Islet precursor cell (in vitro differentiated cells): ENCODE measurements at regions not wholly inside any gene's neighbourhood (a gene's known extent, or its start where the extent isn't known, plus 50 kb on each side); places are given as distances from the start of the nearest gene placed in this dataset.

ENCODE experiments used
- DNase-seq: peaks from one replicate; pipeline ENCODE4 v3.0.0-alpha.2; 2018

- DNase-seq: no peak
Observed at GRCh38 chr1:18021242-18021641, 86.4 kb upstream of the IGSF21 start.

DNA sequence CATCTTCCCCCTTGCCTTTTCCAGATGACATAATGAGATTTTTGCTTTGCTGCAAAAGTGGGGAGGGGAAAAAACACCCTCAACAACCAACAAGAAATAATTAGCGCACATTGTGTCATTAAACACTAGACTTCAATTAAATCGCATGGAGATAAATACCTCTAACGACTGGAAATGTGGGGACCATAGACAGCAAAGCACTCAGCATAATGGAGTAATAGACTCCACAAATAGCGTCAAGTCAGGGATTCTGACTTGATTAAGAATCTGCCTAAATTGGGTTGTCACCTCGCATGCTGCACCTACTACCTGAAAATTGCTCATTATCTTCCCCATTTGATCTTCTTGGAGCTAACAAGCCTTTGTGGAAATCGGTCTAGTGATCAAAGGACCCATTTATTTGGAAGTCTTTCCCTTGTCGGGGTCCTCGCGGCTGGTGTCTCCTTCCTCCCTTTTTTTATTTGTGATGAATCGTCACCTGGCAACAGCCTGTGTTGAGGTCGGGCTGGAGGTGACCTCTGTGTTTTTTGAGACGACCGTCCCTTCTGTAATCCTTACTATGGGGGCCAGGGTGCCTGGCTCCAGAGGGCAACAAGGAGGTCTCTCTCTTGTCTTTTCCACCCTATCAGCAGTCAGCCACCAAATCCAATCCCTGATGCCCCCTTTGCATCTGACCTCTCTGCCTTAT, 75.3 kb upstream of the IGSF21 start:
- DNase-seq: no peak

GRCh38 chr1:18035145-18035544, 72.5 kb upstream of the IGSF21 start:
- DNase-seq: no peak

- DNase-seq: no peak
Observed at GRCh38 chr1:18037651-18038050, 69.9 kb upstream of the IGSF21 start.

DNA sequence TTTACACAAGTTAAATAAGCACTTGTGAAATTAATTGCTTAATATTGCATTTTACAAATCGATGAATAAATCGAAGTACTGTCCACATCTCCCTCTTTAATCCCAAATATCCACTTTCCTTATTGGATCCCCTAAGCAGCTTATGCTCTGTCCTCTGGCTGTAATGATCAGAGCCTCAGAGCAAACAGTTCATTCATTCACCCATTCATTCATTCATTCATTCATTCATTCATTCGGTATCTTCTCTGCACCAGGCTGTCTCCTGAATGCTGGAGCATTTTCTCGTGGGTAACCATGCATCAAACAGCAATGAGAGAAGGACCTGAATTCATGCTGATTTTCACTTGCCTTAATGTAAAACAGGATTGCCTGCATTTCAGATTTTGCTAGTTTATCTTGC, 69.5 kb upstream of the IGSF21 start:
- no peak for DNase-seq

DNA sequence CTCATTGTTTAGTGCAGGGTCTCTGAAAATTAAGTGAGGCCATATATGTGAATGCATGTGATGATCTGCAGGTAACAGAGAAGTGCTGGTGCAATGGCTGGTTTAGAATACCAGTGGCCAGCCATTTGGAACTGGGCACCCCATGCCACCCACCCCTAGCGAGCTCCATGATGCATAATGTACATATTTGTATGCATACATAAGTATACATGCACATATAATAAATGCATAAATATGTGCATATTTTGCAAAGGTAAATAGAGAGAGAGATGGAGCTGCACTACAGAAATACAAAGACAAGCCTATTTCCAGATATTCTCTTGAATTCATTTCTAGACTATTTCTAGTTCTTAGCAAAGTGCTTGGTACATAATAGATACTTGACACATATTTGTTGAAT, 68.5 kb upstream of the IGSF21 start:
- no peak for DNase-seq

DNA sequence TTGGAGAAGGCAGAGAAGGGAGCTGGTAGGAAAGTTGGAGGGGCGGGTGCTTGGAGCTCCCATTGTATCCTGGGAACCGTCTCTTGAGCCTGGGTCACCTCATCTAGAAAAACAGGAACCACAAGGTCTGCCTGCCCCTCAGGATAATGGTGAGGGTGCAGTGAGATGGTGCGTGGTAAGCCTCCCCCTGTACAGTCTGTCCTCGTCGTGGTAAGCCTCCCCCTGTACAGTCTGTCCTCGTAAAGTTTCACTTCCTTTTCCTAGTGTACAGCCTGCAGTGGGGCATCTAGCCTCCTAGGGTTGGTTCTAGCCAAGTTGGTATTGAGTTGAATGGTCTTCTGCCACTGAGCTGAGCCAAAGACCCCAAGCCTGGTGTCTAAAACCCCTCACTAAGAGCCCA, 66.5 kb upstream of the IGSF21 start:
- DNase-seq: no peak

GRCh38 chr1:18041685-18042355, 65.8 kb upstream of the IGSF21 start:
- peak; percentile 68 for DNase-seq

DNA sequence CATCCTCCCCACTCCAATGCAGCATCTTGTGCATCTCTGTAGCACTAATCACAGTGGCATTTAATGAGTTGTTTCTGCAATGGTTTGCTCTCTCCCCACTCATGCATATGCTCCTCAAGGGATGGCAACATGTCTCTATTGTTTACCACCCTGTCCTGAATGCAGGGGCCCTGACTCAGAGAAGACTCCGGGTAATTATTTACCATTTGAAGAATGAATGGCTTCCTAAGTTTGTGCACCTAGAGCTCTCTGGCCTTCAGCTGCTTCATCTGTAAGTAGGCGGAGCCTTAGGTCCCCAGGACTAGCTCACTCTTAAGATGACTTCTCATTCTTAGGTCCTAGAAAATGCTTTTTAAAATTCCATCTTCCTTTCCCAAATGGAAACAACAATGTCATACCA, 63.7 kb upstream of the IGSF21 start:
- DNase-seq: no peak

DNA sequence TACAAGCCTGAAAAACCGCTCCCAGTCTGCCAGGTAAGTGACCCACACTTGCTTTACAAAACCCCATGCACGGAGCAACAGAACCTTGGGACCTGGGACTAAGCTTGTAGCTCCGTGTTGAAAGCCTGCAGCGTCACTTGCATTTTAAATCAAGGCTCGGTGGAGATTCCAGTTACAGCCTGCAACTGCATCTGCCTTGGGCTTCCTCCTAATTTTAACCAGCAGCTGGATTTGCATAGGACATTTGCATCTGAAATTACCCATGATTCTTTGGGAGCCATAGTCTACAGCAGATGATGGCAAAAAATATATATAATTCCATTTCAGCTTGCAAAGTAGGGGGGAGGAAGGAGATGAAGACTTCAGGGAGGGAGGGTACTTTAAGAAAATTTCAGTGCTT, 62.4 kb upstream of the IGSF21 start:
- DNase-seq: no peak

DNA sequence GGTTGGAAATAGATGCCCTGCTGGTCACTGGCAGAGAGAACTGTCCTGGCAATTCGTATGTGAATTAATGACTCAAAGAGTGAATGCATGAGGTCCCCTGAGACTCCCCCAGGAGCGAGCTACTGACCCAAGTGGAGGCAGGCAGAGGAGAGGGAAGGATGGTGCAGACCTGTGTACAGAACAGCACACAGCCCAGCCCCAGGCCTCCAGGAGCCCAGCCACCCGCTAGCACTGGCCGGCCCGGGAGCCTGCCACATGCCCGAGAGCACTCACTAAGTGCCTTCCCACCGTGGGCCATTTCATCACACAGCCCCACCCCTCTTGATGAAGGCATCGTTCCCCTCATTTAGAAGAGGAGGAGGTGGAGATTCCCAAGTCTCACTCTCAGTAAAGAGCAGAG, 62.0 kb upstream of the IGSF21 start:
- DNase-seq: no peak

DNA sequence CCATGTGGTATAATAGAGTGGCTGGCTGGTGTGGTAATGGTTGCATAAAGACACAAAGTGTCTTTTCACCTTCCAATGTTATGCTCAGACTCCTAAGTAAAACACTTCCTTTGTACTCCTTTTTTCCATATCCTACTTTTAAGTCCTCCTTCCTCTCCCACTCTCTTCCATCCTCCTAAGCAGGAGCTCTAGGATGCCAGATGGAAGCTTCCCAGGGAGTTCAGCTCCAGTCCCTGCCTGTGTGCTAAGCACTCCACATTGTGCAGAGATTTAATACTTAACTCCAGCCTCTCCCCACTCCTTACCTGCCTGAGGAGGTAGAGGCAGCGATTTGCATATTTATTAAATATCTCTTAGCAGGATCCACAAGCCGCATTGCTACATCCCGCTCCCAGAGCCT, 60.5 kb upstream of the IGSF21 start:
- DNase-seq: no peak

DNA sequence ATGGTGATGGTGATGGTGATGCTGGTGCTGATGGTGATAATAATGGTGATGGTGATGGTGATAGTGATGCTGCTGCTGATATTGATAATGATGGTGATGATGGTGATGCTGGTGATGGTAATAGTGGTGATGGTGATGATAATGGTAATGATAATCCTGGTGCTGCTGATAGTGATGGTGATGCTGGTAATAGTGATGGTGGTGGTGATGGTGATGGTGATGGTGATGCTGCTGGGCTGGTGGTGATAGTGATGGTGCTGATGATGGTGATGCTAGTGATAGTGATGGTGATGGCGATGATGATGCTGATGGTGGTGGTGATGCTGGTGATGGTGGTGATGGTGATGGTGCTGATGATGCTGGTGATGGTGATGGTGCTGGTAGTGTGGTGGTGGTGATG, 58.4 kb upstream of the IGSF21 start:
- DNase-seq: no peak

- no peak for DNase-seq
Observed at GRCh38 chr1:18052671-18053070, 54.9 kb upstream of the IGSF21 start.

DNA sequence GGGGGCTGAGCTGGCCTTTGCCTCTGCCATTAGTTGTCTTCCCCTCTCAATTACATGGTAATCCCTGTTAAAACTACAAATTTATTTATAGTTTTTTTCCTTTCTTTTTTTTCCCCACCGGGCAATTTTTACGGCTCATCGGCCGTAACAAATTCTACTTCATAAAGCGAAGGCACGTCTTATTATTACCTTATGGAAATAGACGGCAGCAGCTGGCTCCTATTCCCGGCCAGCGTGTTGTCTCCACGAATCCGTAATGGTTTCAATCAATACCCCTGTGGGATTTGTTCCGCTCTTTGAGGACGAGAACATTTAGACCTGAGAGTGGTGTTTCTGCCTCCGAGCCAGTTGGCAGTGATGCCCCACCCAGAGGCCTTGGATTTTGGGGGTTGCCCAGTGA, 52.4 kb upstream of the IGSF21 start:
- no peak for DNase-seq

DNA sequence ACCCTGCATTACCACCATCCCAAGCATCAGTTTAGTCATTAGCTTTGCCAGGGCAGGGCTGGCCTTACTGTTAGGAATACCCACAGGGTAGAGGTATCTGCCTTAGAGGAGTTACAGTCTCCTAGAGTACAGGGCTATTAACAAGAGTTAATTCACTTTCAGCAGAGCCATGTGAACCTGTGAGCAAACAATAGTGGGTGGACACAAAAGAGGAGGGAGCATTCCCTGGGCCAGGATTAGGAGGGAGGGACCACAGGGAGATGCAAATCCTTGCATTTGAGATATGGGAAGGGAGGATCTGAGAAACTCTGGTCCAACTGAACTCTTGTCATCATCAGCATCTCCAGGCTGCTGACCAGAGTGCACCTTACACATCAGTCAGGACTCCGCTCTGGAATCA, 51.1 kb upstream of the IGSF21 start:
- no peak for DNase-seq

DNA sequence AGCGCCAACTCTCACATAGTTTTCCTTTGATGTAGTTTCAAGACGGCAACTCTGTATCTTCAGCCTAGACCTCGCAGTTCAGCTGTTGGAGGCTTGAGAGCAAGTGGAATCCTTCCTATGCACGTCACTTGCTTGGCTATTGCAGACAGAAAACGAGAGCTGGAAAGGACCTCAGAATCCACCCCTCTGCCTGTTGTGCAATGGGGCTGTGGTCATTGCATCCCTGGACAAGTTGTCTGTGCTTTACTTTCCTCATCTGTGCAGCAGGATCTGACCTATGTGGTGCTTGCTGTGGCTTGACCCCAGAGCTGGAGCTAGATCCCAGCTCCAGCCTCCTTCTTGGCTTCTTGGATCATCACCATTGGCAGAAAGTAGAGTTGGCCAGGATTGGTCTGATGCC, 50.0 kb upstream of the IGSF21 start:
- no peak for DNase-seq
